ENCODE measurements at regions not wholly inside any gene's neighbourhood (a gene's known extent, or its start where the extent isn't known, plus 50 kb on each side); places are given as distances from the start of the nearest gene placed in this dataset.
A peak's percentile ranks its signal among the peaks of the same experiment; 100 is the strongest.

DNA sequence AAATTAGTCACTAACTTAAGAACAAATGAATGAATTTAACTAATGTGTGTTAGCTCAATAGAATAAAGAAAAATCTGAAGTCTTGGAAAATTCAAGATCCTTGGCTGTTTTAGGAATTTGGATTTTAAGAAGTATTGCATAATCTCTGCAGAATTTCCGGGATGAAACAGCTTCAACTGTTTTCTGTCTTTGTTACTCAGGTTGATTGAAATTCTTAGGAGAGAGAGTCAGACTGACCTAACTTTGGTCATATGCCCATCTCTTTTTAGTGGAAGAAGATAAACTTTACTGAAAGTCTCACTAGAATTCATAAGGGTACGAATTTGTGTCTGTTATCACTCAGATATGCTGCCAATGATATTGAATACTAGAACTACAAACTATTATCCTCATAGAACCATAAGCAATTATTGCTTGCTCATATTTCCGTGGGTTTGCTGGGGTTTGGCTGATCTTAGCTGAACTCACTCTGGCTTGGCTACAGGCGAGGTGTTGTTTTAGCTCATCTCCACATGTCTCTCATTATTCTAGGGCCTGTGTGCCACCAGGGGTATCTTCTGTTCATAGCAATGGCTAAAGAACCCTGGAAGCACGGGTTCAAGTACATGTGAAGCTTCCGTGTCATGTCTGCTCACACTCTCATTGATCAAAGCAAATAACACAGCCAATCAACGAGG lies 257.4 kb upstream of the NOVA1 start:
- Histone ChIP-seq H3K9ac (ENCODE audit: low read depth, low read length) (no peak overlapping the region), H3K9me3 (ENCODE audit: control insufficient read depth, insufficient read depth, low read length) (no peaks in the 10 kb centered on the region), H3K36me3 (ENCODE audit: control insufficient read depth, insufficient read depth, low read length) (no peaks in the 10 kb centered on the region), H3K27me3 (ENCODE audit: control insufficient read depth, insufficient read depth, low read length) (no peaks in the 10 kb centered on the region), H3K4me1 (ENCODE audit: control insufficient read depth, insufficient read depth, low read length) (no peaks in the 10 kb centered on the region), H3K27ac (ENCODE audit: low read depth, low read length) (no peak overlapping the region), H3K4me3 (ENCODE audit: low read depth, low read length) (no peak overlapping the region)

DNA sequence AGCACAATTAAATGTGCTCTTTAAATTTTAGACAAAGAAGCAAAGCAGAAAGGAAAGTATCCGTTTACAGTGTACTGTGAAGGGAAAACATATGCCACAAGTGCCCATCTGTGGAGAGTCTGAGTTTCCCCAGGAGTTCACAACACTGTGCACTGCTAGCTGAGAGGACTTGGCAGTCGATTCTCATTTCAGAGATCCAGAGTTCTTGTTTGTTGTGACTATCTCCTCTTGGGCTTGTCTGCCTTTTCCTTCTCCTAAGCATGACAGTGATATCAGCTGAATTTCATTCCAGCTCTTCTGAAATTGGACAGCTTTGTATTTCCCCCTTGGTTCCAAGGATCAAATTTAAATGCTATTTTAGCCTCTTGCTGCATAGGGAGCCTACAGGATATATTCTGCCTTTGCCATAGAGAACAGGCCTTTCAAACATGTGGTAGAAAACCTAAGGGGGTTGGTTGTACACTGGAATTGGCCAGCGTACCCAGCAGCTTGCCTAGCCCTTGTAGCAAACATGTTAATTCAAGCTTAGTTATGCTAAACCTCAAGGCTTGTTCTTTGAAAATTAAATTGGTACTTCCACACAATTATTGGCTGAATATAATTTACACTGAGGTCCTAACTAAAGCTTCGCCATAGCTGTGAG lies 259.2 kb upstream of the NOVA1 start:
- no peaks in the 10 kb centered on the region for H3K27me3 ChIP-seq (ENCODE audit: control insufficient read depth, insufficient read depth, low read length)
- H3K4me3 ChIP-seq (ENCODE audit: low read depth, low read length): no peak overlapping the region
- H3K9me3 ChIP-seq (ENCODE audit: control insufficient read depth, insufficient read depth, low read length): no peaks in the 10 kb centered on the region
- H3K4me1 ChIP-seq (ENCODE audit: control insufficient read depth, insufficient read depth, low read length): no peaks in the 10 kb centered on the region
- no peak overlapping the region for H3K9ac ChIP-seq (ENCODE audit: low read depth, low read length)
- no peaks in the 10 kb centered on the region for H3K36me3 ChIP-seq (ENCODE audit: control insufficient read depth, insufficient read depth, low read length)
- H3K27ac ChIP-seq (ENCODE audit: low read depth, low read length): no peak overlapping the region

DNA sequence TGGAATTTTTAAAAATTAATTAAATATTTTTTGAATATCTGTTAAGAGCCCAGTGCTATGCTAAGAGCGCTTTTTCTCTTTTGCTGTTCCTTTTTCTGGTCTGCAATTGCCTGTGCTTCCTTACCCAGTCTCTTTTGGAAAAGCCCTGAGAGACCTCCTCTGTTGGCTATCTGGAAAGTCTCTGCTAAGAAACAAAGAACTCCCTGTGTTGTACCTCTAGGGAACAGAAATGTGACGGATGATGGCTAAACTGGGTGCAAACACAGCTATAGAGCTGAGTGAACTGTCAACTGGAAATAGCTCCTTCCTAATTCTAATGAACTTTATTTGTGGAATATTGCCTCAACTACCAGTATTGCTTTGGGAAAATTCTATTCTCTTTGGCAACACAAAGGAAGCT lies 261.6 kb upstream of the NOVA1 start:
- Histone ChIP-seq H3K4me1 (ENCODE audit: control insufficient read depth, insufficient read depth, low read length) (no peaks in the 10 kb centered on the region), H3K27me3 (ENCODE audit: control insufficient read depth, insufficient read depth, low read length) (no peaks in the 10 kb centered on the region), H3K9ac (ENCODE audit: low read depth, low read length) (no peak overlapping the region), H3K9me3 (ENCODE audit: control insufficient read depth, insufficient read depth, low read length) (no peaks in the 10 kb centered on the region), H3K27ac (ENCODE audit: low read depth, low read length) (no peak overlapping the region), H3K4me3 (ENCODE audit: low read depth, low read length) (no peak overlapping the region), H3K36me3 (ENCODE audit: control insufficient read depth, insufficient read depth, low read length) (no peaks in the 10 kb centered on the region)

DNA sequence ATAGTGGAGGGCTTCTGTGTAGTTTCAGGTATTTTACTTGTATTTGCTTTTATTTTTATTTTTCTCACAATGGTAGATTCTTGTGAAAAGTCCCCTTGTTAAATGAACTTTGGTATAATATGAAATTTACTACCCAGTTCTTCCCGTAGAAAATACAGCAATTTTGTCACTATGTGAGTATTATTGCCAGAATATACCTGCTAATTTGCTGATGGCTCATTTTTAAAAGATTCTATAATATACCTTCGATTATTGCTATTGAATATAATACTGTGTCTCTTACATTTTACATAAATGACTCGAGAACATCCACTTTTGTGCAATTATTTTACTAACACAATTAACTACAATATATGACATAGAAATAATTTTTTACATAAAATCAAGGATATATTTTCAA lies 262.3 kb upstream of the NOVA1 start:
- Histone ChIP-seq H3K9ac (ENCODE audit: low read depth, low read length) (no peak overlapping the region), H3K4me3 (ENCODE audit: low read depth, low read length) (no peak overlapping the region), H3K27ac (ENCODE audit: low read depth, low read length) (no peak overlapping the region), H3K36me3 (ENCODE audit: control insufficient read depth, insufficient read depth, low read length) (no peaks in the 10 kb centered on the region), H3K9me3 (ENCODE audit: control insufficient read depth, insufficient read depth, low read length) (no peaks in the 10 kb centered on the region), H3K4me1 (ENCODE audit: control insufficient read depth, insufficient read depth, low read length) (no peaks in the 10 kb centered on the region), H3K27me3 (ENCODE audit: control insufficient read depth, insufficient read depth, low read length) (no peaks in the 10 kb centered on the region)

DNA sequence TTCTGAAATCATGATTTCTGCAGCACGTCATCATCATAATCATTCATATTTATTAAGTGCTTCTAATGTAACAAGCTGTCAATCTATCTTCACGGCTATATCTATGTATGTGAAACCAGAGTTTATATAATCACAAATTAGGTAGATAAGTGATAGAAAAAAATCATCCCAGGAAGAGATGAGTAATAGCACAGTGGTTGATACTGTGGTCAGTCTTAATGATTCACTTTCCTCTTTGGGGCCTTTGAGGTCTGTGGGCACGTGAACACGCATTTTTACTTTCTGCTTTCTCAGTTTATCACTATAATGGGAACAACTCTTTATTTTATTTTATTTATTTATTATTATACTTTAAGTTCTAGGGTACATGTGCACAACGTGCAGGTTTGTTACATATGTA lies 265.9 kb upstream of the NOVA1 start:
- H3K27me3 ChIP-seq (ENCODE audit: control insufficient read depth, insufficient read depth, low read length): no peaks in the 10 kb centered on the region
- H3K4me1 ChIP-seq (ENCODE audit: control insufficient read depth, insufficient read depth, low read length): peaks cover 7% of the 10 kb centered on the region
- no peaks in the 10 kb centered on the region for H3K9me3 ChIP-seq (ENCODE audit: control insufficient read depth, insufficient read depth, low read length)
- H3K4me3 ChIP-seq (ENCODE audit: low read depth, low read length): no peak overlapping the region
- no peaks in the 10 kb centered on the region for H3K36me3 ChIP-seq (ENCODE audit: control insufficient read depth, insufficient read depth, low read length)
- no peak overlapping the region for H3K27ac ChIP-seq (ENCODE audit: low read depth, low read length)
- H3K9ac ChIP-seq (ENCODE audit: low read depth, low read length): no peak overlapping the region

DNA sequence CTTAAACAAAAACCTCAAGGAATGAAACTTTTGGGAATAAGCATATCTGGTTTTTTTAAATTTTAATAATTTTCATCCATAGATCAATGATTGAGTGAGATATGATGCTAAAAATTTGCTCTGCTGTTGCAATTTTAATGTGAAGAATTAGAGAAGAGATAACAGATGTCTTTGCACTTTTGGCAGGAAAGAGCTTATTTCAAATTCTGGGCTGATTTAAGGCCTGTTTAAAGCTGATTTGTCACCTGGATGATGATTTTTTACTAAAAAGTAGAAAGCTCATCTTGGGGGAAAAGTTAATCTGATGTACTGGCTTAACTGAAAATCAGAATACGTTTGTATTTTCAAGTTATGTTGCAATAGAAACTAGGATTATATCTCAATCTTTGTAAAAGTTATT lies 268.9 kb upstream of the NOVA1 start:
- no peak overlapping the region for H3K9ac ChIP-seq (ENCODE audit: low read depth, low read length)
- no peak overlapping the region for H3K4me3 ChIP-seq (ENCODE audit: low read depth, low read length)
- peaks cover 22% of the 10 kb centered on the region for H3K4me1 ChIP-seq (ENCODE audit: control insufficient read depth, insufficient read depth, low read length)
- H3K27me3 ChIP-seq (ENCODE audit: control insufficient read depth, insufficient read depth, low read length): no peaks in the 10 kb centered on the region
- no peaks in the 10 kb centered on the region for H3K9me3 ChIP-seq (ENCODE audit: control insufficient read depth, insufficient read depth, low read length)
- H3K36me3 ChIP-seq (ENCODE audit: control insufficient read depth, insufficient read depth, low read length): no peaks in the 10 kb centered on the region
- peak overlapping the region; percentile 34 for H3K27ac ChIP-seq (ENCODE audit: low read depth, low read length)

DNA sequence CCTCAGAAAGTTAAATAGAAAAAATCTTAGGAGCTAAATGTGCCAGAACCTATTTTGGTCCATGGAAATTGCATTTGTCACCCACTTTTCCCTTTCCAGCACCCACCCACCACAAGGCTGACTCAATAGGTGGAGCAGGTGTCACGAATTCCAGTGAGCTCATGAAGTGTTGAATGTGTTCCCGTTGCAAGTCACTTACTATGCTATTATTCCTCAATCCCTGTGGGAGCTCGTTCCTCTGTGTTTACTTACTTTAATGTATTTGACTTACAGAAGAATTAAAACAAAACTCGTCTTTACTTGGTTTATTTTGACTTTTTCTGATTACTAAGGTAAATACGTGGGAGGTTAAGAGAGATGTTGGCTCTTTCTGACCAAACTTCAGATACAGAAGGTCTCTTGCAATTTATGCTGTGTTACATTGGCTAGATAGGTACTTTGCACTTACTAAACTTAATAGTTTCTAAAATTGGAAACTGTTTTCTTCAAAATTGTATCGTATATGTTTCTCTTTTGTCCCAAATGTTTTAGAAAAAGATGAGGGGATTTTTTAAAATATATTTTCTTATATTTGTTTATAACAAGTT lies 269.4 kb upstream of the NOVA1 start:
- Histone ChIP-seq H3K9me3 (ENCODE audit: control insufficient read depth, insufficient read depth, low read length) (no peaks in the 10 kb centered on the region), H3K27me3 (ENCODE audit: control insufficient read depth, insufficient read depth, low read length) (no peaks in the 10 kb centered on the region), H3K4me3 (ENCODE audit: low read depth, low read length) (no peak overlapping the region; the same call in 1 of the 2 replicates), H3K36me3 (ENCODE audit: control insufficient read depth, insufficient read depth, low read length) (no peaks in the 10 kb centered on the region), H3K27ac (ENCODE audit: low read depth, low read length) (peak overlapping the region; percentile 34), H3K4me1 (ENCODE audit: control insufficient read depth, insufficient read depth, low read length) (peaks cover 27% of the 10 kb centered on the region), H3K9ac (ENCODE audit: low read depth, low read length) (no peak overlapping the region)

DNA sequence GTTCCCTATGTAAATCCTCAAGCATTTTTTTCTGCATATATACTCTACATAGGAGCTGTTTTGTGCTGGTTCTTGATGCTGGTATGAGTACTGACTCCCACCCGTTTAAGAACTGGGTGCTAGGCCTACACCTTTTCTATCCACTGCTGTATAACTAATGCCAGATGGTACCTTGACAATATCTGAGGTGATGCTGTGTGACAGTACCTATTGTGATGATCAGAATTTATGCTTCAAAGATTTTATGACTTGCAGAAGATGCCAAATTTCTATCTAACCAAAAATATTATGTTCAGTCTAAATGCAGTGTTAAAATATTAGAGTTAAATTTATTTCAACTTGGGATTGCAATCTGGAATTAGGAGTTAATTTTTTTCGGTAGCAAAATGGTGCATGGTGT lies 272.3 kb upstream of the NOVA1 start:
- no peak overlapping the region for H3K4me3 ChIP-seq (ENCODE audit: low read depth, low read length)

DNA sequence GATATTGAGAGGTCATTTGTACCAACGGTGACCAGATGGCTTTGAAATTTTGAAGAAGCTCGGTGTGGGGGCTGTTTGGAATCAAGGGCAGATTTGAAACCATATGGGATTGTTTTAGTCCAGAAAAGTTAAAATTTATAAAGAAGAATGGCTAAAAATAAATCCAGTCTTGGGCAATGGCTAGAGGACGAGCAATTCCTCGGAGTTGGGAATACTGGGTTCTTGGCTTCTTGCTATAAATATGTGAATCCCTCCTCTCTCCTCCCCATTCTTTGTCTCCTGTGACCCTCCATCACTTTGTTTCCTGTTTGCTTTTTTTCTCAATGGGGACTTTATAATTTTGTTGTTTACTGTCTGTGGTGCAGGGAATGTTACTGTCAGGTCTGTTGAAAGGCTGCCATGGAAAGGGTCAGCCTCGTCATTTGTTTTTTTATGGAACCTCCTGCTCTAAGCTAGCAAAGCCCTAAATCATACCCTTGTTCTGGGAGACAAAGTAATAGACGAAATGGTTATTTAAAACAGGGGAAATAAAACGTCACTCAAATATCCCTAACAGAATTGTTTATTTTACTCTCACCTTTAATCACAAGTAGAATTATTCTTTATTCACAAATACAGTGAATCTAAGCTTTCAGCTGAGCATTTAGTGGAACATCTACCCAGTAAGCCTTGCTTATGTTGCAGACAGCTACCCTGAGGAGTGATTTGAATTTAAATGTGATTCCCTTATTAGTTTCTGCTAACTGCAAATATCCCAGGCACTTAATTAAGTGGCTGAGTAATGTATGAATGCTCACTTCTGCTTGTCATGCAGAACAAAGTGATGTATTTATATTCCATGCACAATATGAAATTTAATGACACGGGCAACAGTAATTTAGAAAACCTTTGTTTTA lies 273.1 kb upstream of the NOVA1 start:
- no peak overlapping the region for H3K4me3 ChIP-seq (ENCODE audit: low read depth, low read length)
- no peaks in the 10 kb centered on the region for H3K27me3 ChIP-seq (ENCODE audit: control insufficient read depth, insufficient read depth, low read length)
- no peaks in the 10 kb centered on the region for H3K9me3 ChIP-seq (ENCODE audit: control insufficient read depth, insufficient read depth, low read length)
- H3K4me1 ChIP-seq (ENCODE audit: control insufficient read depth, insufficient read depth, low read length): peaks cover 37% of the 10 kb centered on the region
- H3K36me3 ChIP-seq (ENCODE audit: control insufficient read depth, insufficient read depth, low read length): no peaks in the 10 kb centered on the region
- H3K27ac ChIP-seq (ENCODE audit: low read depth, low read length): no peak overlapping the region
- no peak overlapping the region for H3K9ac ChIP-seq (ENCODE audit: low read depth, low read length)

More for the DNA sequence above, 272.3 kb upstream of the NOVA1 start:
- Histone ChIP-seq H3K9ac (ENCODE audit: low read depth, low read length) (no peak overlapping the region), H3K27ac (ENCODE audit: low read depth, low read length) (no peak overlapping the region), H3K4me1 (ENCODE audit: control insufficient read depth, insufficient read depth, low read length) (peaks cover 37% of the 10 kb centered on the region), H3K36me3 (ENCODE audit: control insufficient read depth, insufficient read depth, low read length) (no peaks in the 10 kb centered on the region), H3K9me3 (ENCODE audit: control insufficient read depth, insufficient read depth, low read length) (no peaks in the 10 kb centered on the region), H3K27me3 (ENCODE audit: control insufficient read depth, insufficient read depth, low read length) (no peaks in the 10 kb centered on the region)

DNA sequence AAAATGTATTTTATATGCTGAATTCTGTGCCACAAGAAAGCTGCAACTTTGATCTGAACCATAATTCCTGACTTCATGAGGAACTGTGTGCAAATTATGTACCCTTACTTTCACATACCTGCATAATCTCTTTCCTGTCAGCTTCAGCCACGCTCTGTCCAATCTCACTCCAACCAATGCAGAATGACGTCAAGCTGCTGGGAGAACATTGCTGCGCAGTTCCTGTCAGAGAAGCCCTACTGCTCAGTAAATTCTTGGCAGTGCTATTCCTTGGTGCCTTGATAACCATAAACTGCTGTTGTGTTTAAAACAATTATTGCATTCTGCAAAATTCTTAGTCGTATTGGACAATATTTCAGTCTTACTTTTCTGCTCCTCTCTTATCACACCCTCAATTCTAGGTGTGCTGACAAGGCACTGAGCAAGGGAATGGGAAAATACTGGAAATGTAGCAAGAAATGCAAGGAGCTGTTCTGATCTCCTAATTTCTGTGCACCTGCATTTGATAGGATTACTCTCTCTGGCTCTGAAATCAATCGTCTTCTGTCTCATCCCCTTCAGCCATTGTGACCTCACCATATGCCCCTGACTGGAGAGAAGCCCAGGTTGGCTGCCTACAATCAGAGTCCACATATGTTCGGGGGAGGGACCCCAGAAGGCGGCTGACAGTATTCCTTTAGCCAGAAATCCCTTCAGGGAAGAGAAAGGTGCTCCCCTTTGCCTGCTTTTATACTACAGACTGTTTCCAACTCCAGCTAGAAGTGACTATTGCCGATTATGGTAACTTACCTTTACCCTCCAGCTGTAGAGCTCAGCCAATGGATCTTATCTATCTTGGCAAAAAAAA lies 274.9 kb upstream of the NOVA1 start:
- Histone ChIP-seq H3K36me3 (ENCODE audit: control insufficient read depth, insufficient read depth, low read length) (no peaks in the 10 kb centered on the region), H3K9ac (ENCODE audit: low read depth, low read length) (no peak overlapping the region), H3K27me3 (ENCODE audit: control insufficient read depth, insufficient read depth, low read length) (no peaks in the 10 kb centered on the region), H3K9me3 (ENCODE audit: control insufficient read depth, insufficient read depth, low read length) (no peaks in the 10 kb centered on the region), H3K4me3 (ENCODE audit: low read depth, low read length) (no peak overlapping the region), H3K4me1 (ENCODE audit: control insufficient read depth, insufficient read depth, low read length) (peaks cover 29% of the 10 kb centered on the region), H3K27ac (ENCODE audit: low read depth, low read length) (no peak overlapping the region)
